ENCODE measurements at regions not wholly inside any gene's neighbourhood (a gene's known extent, or its start where the extent isn't known, plus 50 kb on each side); places are given as distances from the start of the nearest gene placed in this dataset.

DNA sequence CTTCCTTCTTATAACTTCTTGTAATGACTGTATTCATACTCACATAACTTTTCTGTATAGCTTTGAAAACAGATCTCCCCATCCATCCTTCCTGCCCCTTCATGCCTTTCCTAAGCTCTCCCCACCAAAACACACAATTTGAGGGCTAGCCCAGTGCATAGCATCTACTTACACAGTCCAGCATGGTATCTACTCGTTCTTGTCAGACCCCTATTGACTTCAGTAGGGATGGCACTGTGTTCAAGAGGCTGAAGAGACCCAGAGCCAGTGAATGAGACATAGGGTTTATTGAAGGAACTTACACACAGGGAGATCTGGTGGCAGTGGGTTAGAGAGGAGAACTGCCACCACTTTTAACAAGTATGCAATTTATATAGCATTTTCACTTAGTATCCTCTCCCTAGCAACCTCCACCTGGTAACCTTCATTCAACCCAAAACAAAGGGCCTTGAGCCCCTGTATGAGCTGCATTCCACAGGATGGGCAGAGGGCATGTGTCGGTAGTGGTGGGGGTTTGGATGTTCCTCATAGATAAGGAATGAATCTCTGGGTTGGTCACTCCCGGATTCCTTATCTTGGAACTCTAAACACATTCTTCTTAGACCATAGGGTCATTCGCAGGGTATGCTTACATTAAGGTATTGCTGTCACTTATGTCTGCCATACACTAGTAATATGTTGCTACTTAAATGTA is 64.9 kb upstream of the GNG12 start:
- TF ChIP-seq, protein P1, sequence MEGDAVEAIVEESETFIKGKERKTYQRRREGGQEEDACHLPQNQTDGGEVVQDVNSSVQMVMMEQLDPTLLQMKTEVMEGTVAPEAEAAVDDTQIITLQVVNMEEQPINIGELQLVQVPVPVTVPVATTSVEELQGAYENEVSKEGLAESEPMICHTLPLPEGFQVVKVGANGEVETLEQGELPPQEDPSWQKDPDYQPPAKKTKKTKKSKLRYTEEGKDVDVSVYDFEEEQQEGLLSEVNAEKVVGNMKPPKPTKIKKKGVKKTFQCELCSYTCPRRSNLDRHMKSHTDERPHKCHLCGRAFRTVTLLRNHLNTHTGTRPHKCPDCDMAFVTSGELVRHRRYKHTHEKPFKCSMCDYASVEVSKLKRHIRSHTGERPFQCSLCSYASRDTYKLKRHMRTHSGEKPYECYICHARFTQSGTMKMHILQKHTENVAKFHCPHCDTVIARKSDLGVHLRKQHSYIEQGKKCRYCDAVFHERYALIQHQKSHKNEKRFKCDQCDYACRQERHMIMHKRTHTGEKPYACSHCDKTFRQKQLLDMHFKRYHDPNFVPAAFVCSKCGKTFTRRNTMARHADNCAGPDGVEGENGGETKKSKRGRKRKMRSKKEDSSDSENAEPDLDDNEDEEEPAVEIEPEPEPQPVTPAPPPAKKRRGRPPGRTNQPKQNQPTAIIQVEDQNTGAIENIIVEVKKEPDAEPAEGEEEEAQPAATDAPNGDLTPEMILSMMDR (IDR thresholded peaks at IDR 0.05): no peak
- TF ChIP-seq POLR2A (IDR thresholded peaks at IDR 0.05): no peak
